ENCODE measurements at regions not wholly inside any gene's neighbourhood (a gene's known extent, or its start where the extent isn't known, plus 50 kb on each side); places are given as distances from the start of the nearest gene placed in this dataset.

- DNase-seq (ENCODE audit: low spot score): no peak
Measured at GRCh38 chr4:89549907-89550306, 242.3 kb upstream of the GPRIN3 start.

- no peak for DNase-seq (ENCODE audit: low spot score)
Measured at GRCh38 chr4:89545315-89545714, 237.7 kb upstream of the GPRIN3 start.

- no peak for DNase-seq (ENCODE audit: low spot score)
Measured at GRCh38 chr4:89541998-89542397, 234.4 kb upstream of the GPRIN3 start.

GRCh38 chr4:89539797-89540711 lies 232.5 kb upstream of the GPRIN3 start:
- no peak for DNase-seq (ENCODE audit: low spot score)

- no peak for DNase-seq (ENCODE audit: low spot score)
Measured at GRCh38 chr4:89539374-89539773, 231.8 kb upstream of the GPRIN3 start.

- DNase-seq (ENCODE audit: low spot score): no peak
Measured at GRCh38 chr4:89538886-89539285, 231.3 kb upstream of the GPRIN3 start.

GRCh38 chr4:89538171-89538570 lies 230.6 kb upstream of the GPRIN3 start:
- no peak for DNase-seq (ENCODE audit: low spot score)

- no peak for DNase-seq (ENCODE audit: low spot score)
Measured at GRCh38 chr4:89537281-89537680, 229.7 kb upstream of the GPRIN3 start.

GRCh38 chr4:89535251-89535650 lies 227.7 kb upstream of the GPRIN3 start:
- DNase-seq (ENCODE audit: low spot score): no peak

- DNase-seq (ENCODE audit: low spot score): no peak
Measured at GRCh38 chr4:89534356-89534755, 226.8 kb upstream of the GPRIN3 start.

- DNase-seq (ENCODE audit: low spot score): no peak
Measured at GRCh38 chr4:89531932-89532640, 224.5 kb upstream of the GPRIN3 start.

GRCh38 chr4:89528526-89529133 lies 221.0 kb upstream of the GPRIN3 start:
- DNase-seq (ENCODE audit: low spot score): no peak

GRCh38 chr4:89521826-89522225 lies 214.2 kb upstream of the GPRIN3 start:
- DNase-seq (ENCODE audit: low spot score): no peak

- no peak for DNase-seq (ENCODE audit: low spot score)
Measured at GRCh38 chr4:89519771-89520320, 212.2 kb upstream of the GPRIN3 start.

GRCh38 chr4:89518259-89518658 lies 210.7 kb upstream of the GPRIN3 start:
- DNase-seq (ENCODE audit: low spot score): no peak

GRCh38 chr4:89514811-89515210 lies 207.2 kb upstream of the GPRIN3 start:
- no peak for DNase-seq (ENCODE audit: low spot score)

GRCh38 chr4:89511776-89512175 lies 204.2 kb upstream of the GPRIN3 start:
- DNase-seq (ENCODE audit: low spot score): no peak

- DNase-seq (ENCODE audit: low spot score): no peak
Measured at GRCh38 chr4:89509708-89510281, 202.2 kb upstream of the GPRIN3 start.

GRCh38 chr4:89506866-89507491 lies 199.4 kb upstream of the GPRIN3 start:
- DNase-seq (ENCODE audit: low spot score): no peak

- DNase-seq (ENCODE audit: low spot score): no peak
Measured at GRCh38 chr4:89502581-89502980, 195.0 kb upstream of the GPRIN3 start.

- DNase-seq (ENCODE audit: low spot score): no peak
Measured at GRCh38 chr4:89497517-89498308, 190.1 kb upstream of the GPRIN3 start.
